Upper lobe of left lung (tissue), 4 donors: ENCODE measurements at regions not wholly inside any gene's neighbourhood (a gene's known extent, or its start where the extent isn't known, plus 50 kb on each side); places are given as distances from the start of the nearest gene placed in this dataset.

ENCODE experiments used
- EP300 ChIP-seq, 4 donors: sonication (generic); formaldehyde crosslinking; IDR thresholded peaks; one replicate each; pipeline ENCODE4 v1.5.1; 2017; ENCODE audit warnings: antibody characterized with exemption in 4 of 4, control low read depth in 2 of 4
- POLR2A ChIP-seq, 4 donors: fragments of 450-650 bp; IDR thresholded peaks; one replicate each; pipeline ENCODE4 v1.5.1; 2016 to 2017; ENCODE audit warnings: antibody characterized with exemption in 4 of 4, mild to moderate bottlenecking in 2 of 4
- POLR2AphosphoS5 ChIP-seq, 2 donors: sonication (generic); formaldehyde crosslinking; IDR thresholded peaks; one replicate each; pipeline ENCODE4 v1.5.1; 2017; ENCODE audit warnings: antibody characterized with exemption in 2 of 2
- TF ChIP-seq, protein P1 (sequence below), 6 experiments: fragments of 450-650 bp in 4 of 6; fragments of 200-600 bp in 2 of 6; sonication (generic) in 2 of 6; IDR thresholded peaks; one replicate each; pipeline ENCODE4 v1.5.1; 2016 to 2019; ENCODE audit warnings: antibody characterized with exemption in 6 of 6

- TF ChIP-seq, protein P1, sequence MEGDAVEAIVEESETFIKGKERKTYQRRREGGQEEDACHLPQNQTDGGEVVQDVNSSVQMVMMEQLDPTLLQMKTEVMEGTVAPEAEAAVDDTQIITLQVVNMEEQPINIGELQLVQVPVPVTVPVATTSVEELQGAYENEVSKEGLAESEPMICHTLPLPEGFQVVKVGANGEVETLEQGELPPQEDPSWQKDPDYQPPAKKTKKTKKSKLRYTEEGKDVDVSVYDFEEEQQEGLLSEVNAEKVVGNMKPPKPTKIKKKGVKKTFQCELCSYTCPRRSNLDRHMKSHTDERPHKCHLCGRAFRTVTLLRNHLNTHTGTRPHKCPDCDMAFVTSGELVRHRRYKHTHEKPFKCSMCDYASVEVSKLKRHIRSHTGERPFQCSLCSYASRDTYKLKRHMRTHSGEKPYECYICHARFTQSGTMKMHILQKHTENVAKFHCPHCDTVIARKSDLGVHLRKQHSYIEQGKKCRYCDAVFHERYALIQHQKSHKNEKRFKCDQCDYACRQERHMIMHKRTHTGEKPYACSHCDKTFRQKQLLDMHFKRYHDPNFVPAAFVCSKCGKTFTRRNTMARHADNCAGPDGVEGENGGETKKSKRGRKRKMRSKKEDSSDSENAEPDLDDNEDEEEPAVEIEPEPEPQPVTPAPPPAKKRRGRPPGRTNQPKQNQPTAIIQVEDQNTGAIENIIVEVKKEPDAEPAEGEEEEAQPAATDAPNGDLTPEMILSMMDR (IDR thresholded peaks at IDR 0.05), result no peak
- TF ChIP-seq POLR2A (IDR thresholded peaks at IDR 0.05) (no peak), POLR2AphosphoS5 (IDR thresholded peaks at IDR 0.05) (no peak), EP300 (IDR thresholded peaks at IDR 0.05) (no peak)
Observed at GRCh38 chr15:35657679-35658311, 111.8 kb upstream of the DPH6 start.
